KMS-11 (cell line): ENCODE measurements at regions not wholly inside any gene's neighbourhood (a gene's known extent, or its start where the extent isn't known, plus 50 kb on each side); places are given as distances from the start of the nearest gene placed in this dataset.

Experiments
- H2AFZ ChIP-seq: fragments of 200-600 bp; sonication (generic); 2 replicates; pipeline ENCODE4 v1.6.1; 2016; ENCODE audit warnings: antibody characterized with exemption, mixed run types, low read depth
- H3K27ac ChIP-seq: fragments of 200-600 bp; sonication (generic); 2 replicates; pipeline ENCODE4 v1.6.1; 2016; ENCODE audit warnings: mild to moderate bottlenecking, mixed run types
- H3K27me3 ChIP-seq: fragments of 200-600 bp; sonication (generic); 2 replicates; pipeline ENCODE4 v1.6.1; 2017; ENCODE audit warnings: mild to moderate bottlenecking, low read depth, mixed run types, moderate library complexity; ENCODE audit not compliant: insufficient read depth
- H3K36me3 ChIP-seq: fragments of 200-600 bp; sonication (generic); 2 replicates; pipeline ENCODE4 v1.6.1; 2017; ENCODE audit warnings: mild to moderate bottlenecking, mixed run types; ENCODE audit not compliant: insufficient read depth
- H3K4me1 ChIP-seq: fragments of 200-600 bp; sonication (generic); 2 replicates; pipeline ENCODE4 v1.6.1; 2016; ENCODE audit warnings: mild to moderate bottlenecking, low read depth, mixed run types; ENCODE audit not compliant: poor library complexity, severe bottlenecking
- H3K4me2 ChIP-seq: fragments of 200-600 bp; sonication (generic); 2 replicates; pipeline ENCODE4 v1.7.0; 2016; ENCODE audit warnings: mild to moderate bottlenecking, mixed run types
- H3K4me3 ChIP-seq: fragments of 200-600 bp; sonication (generic); IDR thresholded peaks from 2 replicates; pipeline ENCODE4 v1.6.1; 2017; ENCODE audit warnings: low read depth, low read length, mixed read lengths; ENCODE audit not compliant: insufficient read depth
- H3K79me2 ChIP-seq: fragments of 200-600 bp; sonication (generic); 2 replicates; pipeline ENCODE4 v1.6.1; 2016; ENCODE audit warnings: low read depth, mixed run types; ENCODE audit not compliant: insufficient read depth
- H3K9ac ChIP-seq: fragments of 200-600 bp; sonication (generic); 2 replicates; pipeline ENCODE4 v1.6.1; 2016; ENCODE audit warnings: mild to moderate bottlenecking, mixed run types
- H4K20me1 ChIP-seq: fragments of 200-600 bp; sonication (generic); 2 replicates; pipeline ENCODE4 v1.6.1; 2016; ENCODE audit warnings: mild to moderate bottlenecking, mixed run types; ENCODE audit not compliant: insufficient read depth
- TF ChIP-seq, protein P1 (sequence below): fragments of 200-600 bp; sonication (generic); conservative IDR thresholded peaks from 2 replicates; pipeline ENCODE4 v1.6.1; 2017; ENCODE audit warnings: low read depth, mild to moderate bottlenecking, antibody characterized with exemption, low read length, moderate library complexity, mixed read lengths

DNA sequence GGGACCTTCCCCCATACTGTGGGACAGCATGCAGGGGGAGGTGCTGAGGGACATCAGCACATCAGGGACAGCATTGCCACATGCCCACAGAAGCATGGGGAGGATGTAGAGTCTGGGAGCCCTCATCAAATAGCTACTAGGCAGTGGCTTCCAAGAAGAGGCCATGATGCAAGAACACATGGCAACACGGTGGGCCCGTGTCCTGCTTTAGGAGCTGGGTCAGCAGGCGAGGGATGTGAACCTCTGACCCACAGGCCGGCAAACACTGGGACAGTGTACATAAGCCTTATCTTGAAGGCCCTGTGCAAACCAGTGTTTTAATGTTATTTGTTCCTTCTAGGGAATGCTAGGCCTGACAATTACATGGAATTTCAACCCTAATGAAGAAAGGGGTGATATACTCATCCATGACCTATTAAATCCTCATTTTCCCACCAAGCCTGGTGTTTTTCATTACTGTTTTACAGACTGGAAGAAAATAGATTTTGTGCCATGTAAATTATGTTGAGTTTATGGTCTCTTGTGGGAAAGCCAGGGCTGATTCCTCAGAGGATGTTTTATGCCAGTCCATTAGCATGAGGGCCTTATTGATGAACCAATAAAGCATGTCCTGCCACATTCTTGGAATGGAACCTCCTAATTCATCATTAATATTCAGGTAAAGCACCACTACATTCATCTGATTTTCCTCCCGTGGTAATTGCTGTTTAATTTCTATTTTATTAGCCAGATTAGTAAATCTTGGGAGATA is 61.7 kb upstream of the SLC25A26 start:
- Histone ChIP-seq H3K9ac (no peak overlapping the region), H3K27me3 (no peaks in the 10 kb centered on the region), H4K20me1 (no peaks in the 10 kb centered on the region), H3K4me1 (no peaks in the 10 kb centered on the region), H3K27ac (no peak overlapping the region), H3K79me2 (no peaks in the 10 kb centered on the region), H3K36me3 (no peaks in the 10 kb centered on the region), H3K4me3 (no peak overlapping the region), H3K4me2 (no peak overlapping the region), H2AFZ (no peak overlapping the region)
- TF ChIP-seq, protein P1, sequence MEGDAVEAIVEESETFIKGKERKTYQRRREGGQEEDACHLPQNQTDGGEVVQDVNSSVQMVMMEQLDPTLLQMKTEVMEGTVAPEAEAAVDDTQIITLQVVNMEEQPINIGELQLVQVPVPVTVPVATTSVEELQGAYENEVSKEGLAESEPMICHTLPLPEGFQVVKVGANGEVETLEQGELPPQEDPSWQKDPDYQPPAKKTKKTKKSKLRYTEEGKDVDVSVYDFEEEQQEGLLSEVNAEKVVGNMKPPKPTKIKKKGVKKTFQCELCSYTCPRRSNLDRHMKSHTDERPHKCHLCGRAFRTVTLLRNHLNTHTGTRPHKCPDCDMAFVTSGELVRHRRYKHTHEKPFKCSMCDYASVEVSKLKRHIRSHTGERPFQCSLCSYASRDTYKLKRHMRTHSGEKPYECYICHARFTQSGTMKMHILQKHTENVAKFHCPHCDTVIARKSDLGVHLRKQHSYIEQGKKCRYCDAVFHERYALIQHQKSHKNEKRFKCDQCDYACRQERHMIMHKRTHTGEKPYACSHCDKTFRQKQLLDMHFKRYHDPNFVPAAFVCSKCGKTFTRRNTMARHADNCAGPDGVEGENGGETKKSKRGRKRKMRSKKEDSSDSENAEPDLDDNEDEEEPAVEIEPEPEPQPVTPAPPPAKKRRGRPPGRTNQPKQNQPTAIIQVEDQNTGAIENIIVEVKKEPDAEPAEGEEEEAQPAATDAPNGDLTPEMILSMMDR = no peak

DNA sequence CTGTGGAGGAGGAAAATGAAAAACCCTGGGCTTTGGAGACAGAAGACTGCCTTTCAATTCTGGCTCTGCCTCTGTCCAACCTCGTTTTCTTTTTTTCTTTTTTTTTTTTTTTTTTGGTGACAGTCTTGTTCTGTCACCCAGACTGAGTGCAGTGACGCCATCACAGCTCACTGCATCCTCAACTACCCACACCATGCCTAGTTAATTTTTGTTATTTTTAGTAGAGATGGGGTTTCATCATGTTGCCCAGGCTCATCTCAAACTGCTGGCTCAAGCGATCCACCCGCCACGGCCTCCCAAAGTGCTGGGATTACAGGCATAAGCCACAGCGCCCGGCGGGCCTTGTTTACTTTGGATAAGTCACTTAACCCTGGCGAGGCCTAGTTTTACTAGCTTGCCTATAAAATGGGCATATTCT is 66.3 kb upstream of the SLC25A26 start:
- Histone ChIP-seq H4K20me1 (no peaks in the 10 kb centered on the region), H2AFZ (no peak overlapping the region), H3K27me3 (no peaks in the 10 kb centered on the region), H3K9ac (no peak overlapping the region), H3K79me2 (no peaks in the 10 kb centered on the region), H3K4me1 (no peaks in the 10 kb centered on the region), H3K36me3 (no peaks in the 10 kb centered on the region), H3K27ac (no peak overlapping the region), H3K4me3 (no peak overlapping the region), H3K4me2 (no peak overlapping the region)
- TF ChIP-seq, protein P1 = no peak

DNA sequence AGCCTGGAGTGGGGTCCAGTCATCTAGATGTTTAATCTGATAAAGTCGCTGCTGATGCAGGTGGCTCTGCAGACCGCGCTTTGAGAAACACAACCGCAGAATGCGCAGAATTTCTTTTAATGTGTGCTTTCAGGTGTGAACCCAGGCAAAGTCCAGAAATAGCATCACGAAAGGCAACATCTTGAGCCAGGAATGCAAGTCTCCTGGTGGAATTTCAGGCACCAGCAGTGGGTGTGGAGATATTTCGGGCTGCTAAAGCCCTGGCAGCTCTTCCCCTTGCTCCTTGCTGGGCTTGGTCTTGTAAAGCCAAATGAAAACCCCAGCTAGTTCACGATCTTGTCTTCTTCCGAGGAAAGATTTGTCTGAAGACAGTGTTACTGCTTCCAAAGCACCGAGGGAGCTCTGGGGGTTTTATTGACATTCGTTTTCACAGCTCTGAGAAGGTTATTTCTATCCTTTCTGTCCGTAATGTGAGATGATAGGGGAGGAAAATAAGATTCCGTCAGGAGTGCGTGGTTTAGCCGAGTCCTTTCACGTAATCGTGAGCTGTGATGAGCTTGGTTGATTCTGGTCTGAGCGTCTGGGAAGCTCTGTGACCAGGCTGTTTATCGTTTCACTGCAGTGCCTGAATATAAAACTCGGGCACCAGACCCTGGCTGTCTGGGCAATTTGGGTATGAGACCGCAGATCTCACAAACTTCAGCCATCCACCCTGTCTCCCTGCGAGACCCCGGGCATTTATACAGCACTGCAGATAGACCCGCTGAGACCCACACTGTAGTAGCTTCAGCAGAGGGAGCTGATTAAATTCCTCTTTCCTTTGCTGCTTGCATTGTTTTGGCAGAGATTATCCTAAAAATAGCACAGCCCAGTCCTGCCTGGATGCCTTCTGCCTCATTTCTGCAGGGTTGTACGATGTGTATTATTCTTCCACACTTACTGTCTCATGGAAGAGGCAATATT is 67.0 kb upstream of the SLC25A26 start:
- H3K9ac ChIP-seq = no peak overlapping the region

DNA sequence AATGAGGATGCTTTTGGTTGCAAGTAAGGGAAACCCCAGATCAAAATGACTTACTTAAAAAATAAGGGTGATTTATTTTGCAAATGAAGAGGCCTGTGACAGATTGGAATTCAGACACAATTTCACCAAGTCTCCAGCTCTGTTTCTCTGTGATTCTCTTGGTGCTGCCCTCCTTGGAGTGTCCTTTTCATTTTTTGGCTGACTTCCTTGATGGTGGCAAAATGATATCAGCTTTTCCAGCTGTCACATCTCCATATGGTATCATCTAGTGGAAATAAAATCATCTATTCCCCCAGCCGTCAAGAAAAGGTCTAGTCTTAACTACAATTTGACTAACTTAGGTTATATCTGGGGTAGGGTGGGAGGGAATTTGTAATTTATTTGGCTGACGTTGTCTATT is 68.5 kb upstream of the SLC25A26 start:
- no peaks in the 10 kb centered on the region for H4K20me1 ChIP-seq
- no peak overlapping the region for H3K9ac ChIP-seq
- H3K36me3 ChIP-seq = no peaks in the 10 kb centered on the region
- H3K4me1 ChIP-seq = no peaks in the 10 kb centered on the region
- no peak overlapping the region for H3K4me2 ChIP-seq
- H3K27ac ChIP-seq = no peak overlapping the region
- no peaks in the 10 kb centered on the region for H3K79me2 ChIP-seq
- TF ChIP-seq, protein P1 = no peak
- no peaks in the 10 kb centered on the region for H3K27me3 ChIP-seq
- H2AFZ ChIP-seq = no peak overlapping the region
- H3K4me3 ChIP-seq = no peak overlapping the region

More for the DNA sequence above, 67.0 kb upstream of the SLC25A26 start:
- Histone ChIP-seq H3K79me2 (no peaks in the 10 kb centered on the region), H3K27me3 (no peaks in the 10 kb centered on the region), H3K4me3 (no peak overlapping the region), H2AFZ (no peak overlapping the region), H4K20me1 (no peaks in the 10 kb centered on the region), H3K4me1 (no peaks in the 10 kb centered on the region), H3K27ac (no peak overlapping the region), H3K4me2 (no peak overlapping the region), H3K36me3 (no peaks in the 10 kb centered on the region)
- TF ChIP-seq, protein P1 = no peak
